MM.1S (cell line): ENCODE measurements at regions not wholly inside any gene's neighbourhood (a gene's known extent, or its start where the extent isn't known, plus 50 kb on each side); places are given as distances from the start of the nearest gene placed in this dataset.
"Not testable (repeated sequence)": the region's sequence is repeated elsewhere in the genome, so short reads cannot be mapped to it uniquely, and the experiment has no call there.

Source experiments
- CTCF ChIP-seq: fragments of 300-600 bp; sonication (generic); IDR thresholded peaks from 2 replicates; pipeline ENCODE4 v1.5.1; 2016; ENCODE audit warnings: antibody characterized with exemption, low read length, mixed read lengths
- EZH2 ChIP-seq: fragments of 300-600 bp; sonication (generic); optimal IDR thresholded peaks from 2 replicates; pipeline ENCODE3; 2017; ENCODE audit warnings: low read depth, mild to moderate bottlenecking, antibody characterized with exemption, low read length, mixed read lengths
- EZH2phosphoT487 ChIP-seq: fragments of 300-600 bp; sonication (generic); IDR thresholded peaks from 2 replicates; pipeline ENCODE4 v1.6.1; 2018; ENCODE audit warnings: antibody characterized with exemption, low read length

GRCh38 chr10:46753763-46754162 lies 157.5 kb upstream of the PTPN20 start:
- TF ChIP-seq CTCF, EZH2, EZH2phosphoT487: not testable (repeated sequence)
